Endothelial cell of umbilical vein (primary cell): ENCODE measurements at regions not wholly inside any gene's neighbourhood (a gene's known extent, or its start where the extent isn't known, plus 50 kb on each side); places are given as distances from the start of the nearest gene placed in this dataset.

Source experiments
- BruUV-seq: library from RNA; stranded (reverse); fragments of 400-500 nt; replicated peaks from 2 replicates; lab custom pipeline; 2021; lab: Mats Ljungman, UMichigan
- CTCF ChIA-PET: fragments of 300-600, 350-600 bp; sonication (Branson Sonifier 250); formaldehyde crosslinking; loops from one replicate; lab custom pipeline; 2021; ENCODE audit warnings: antibody characterized with exemption, inconsistent platforms; lab: Charles Lee
- POLR2A ChIA-PET: fragments of 300-600, 350-600 bp; sonication (Branson Sonifier 250); formaldehyde crosslinking; loops from one replicate; lab custom pipeline; 2021; ENCODE audit warnings: antibody characterized with exemption, inconsistent platforms; lab: Charles Lee
- DNase-seq: peaks from one replicate; pipeline ENCODE4 v3.0.0-alpha.2; 2011; ENCODE audit warnings: low read depth, low spot score
- FAIRE-seq: peaks from 2 replicates; lab custom pipeline; 2011; peaks lifted over from hg19 to GRCh38; lab: Jason Lieb, UNC
- H2AFZ ChIP-seq: 2 replicates; pipeline ENCODE4 v1.6.0; 2012; ENCODE audit warnings: low read depth, low read length, control low read depth, inconsistent platforms
- H3K27ac ChIP-seq: 2 replicates; pipeline ENCODE4 v1.5.1; 2011; ENCODE audit warnings: low read depth, mild to moderate bottlenecking, control low read depth, low read length, moderate library complexity; ENCODE audit not compliant: insufficient read depth
- H3K27me3 ChIP-seq, 2 experiments: 2 replicates each; pipeline versions ENCODE4 v1.6.0 to v1.6.1; 2011; ENCODE audit warnings: low read length in 2 of 2, mixed read lengths in 1 of 2; ENCODE audit not compliant: control insufficient read depth in 2 of 2, insufficient read depth in 2 of 2
- H3K36me3 ChIP-seq, 2 experiments: 2 replicates in 1 of 2; 3 replicates in 1 of 2; pipeline ENCODE4 v1.5.1; 2011; ENCODE audit warnings: low read length in 2 of 2, mild to moderate bottlenecking in 1 of 2, moderate library complexity in 1 of 2; ENCODE audit not compliant: control insufficient read depth in 2 of 2, insufficient read depth in 2 of 2; ENCODE audit errors: extremely low read depth in 1 of 2
- H3K4me1 ChIP-seq: 3 replicates; pipeline ENCODE4 v1.5.1; 2011; ENCODE audit warnings: mild to moderate bottlenecking, low read length; ENCODE audit not compliant: control insufficient read depth, insufficient read depth; ENCODE audit errors: extremely low read depth
- H3K4me2 ChIP-seq: 2 replicates; pipeline ENCODE4 v1.6.1; 2011; ENCODE audit warnings: low read length, control low read depth, mixed read lengths; ENCODE audit not compliant: insufficient read depth
- H3K4me3 ChIP-seq, 3 experiments: fragments of 200-600 bp in 1 of 3; sonication (generic), shearing (Covaris generic) in 1 of 3; replicated peaks in 1 of 3; 2 replicates each; pipeline ENCODE4 v1.5.1; 2011 to 2016; ENCODE audit warnings: control low read depth in 3 of 3, low read length in 3 of 3, mild to moderate bottlenecking in 2 of 3, inconsistent platforms in 1 of 3, low read depth in 1 of 3, moderate library complexity in 1 of 3; ENCODE audit not compliant: insufficient read depth in 1 of 3
- H3K79me2 ChIP-seq: 2 replicates; pipeline ENCODE4 v1.6.0; 2012; ENCODE audit warnings: low read length, inconsistent platforms; ENCODE audit not compliant: control insufficient read depth, insufficient read depth
- H3K9ac ChIP-seq: replicated peaks from 2 replicates; pipeline ENCODE3; 2011; ENCODE audit warnings: low read length, control low read depth; ENCODE audit not compliant: insufficient read depth; ENCODE audit errors: extremely low read depth
- H3K9me1 ChIP-seq: replicated peaks from 3 replicates; pipeline ENCODE4 v1.6.0; 2011; ENCODE audit warnings: mild to moderate bottlenecking, low read length; ENCODE audit not compliant: control insufficient read depth, insufficient read depth; ENCODE audit errors: extremely low read depth
- H3K9me3 ChIP-seq: replicated peaks from 2 replicates; pipeline ENCODE4 v1.5.1; 2012; ENCODE audit warnings: low read length, inconsistent platforms; ENCODE audit not compliant: control insufficient read depth, insufficient read depth
- H4K20me1 ChIP-seq: replicated peaks from 2 replicates; pipeline ENCODE3; 2011; ENCODE audit warnings: mild to moderate bottlenecking, low read length; ENCODE audit not compliant: control insufficient read depth, insufficient read depth; ENCODE audit errors: extremely low read depth
- EZH2 ChIP-seq: IDR thresholded peaks from 2 replicates; pipeline ENCODE4 v1.6.1; 2012; ENCODE audit warnings: borderline replicate concordance, low read depth, mild to moderate bottlenecking, moderate library complexity, low read length, inconsistent platforms; ENCODE audit not compliant: severe bottlenecking
- FOS ChIP-seq: IDR thresholded peaks from 2 replicates; pipeline ENCODE4 v1.6.1; 2011; ENCODE audit warnings: mild to moderate bottlenecking, low read length, moderate library complexity, borderline replicate concordance; ENCODE audit not compliant: insufficient read depth
- GATA2 ChIP-seq: IDR thresholded peaks from 2 replicates; pipeline ENCODE4 v1.7.0; 2011; ENCODE audit warnings: low read depth, mild to moderate bottlenecking, moderate library complexity, mixed read lengths, low read length; ENCODE audit not compliant: insufficient read length, insufficient read depth
- JUN ChIP-seq: IDR thresholded peaks from 2 replicates; pipeline ENCODE4 v1.6.1; 2011; ENCODE audit warnings: borderline replicate concordance, low read depth; ENCODE audit not compliant: insufficient read length, insufficient read depth
- MYC ChIP-seq: IDR thresholded peaks from one replicate; pipeline ENCODE4 v1.6.1; 2011; ENCODE audit warnings: mild to moderate bottlenecking, low read depth, low read length
- POLR2A ChIP-seq: IDR thresholded peaks from 2 replicates; pipeline ENCODE4 v1.6.1; 2012; ENCODE audit warnings: low read depth, mild to moderate bottlenecking, control low read depth, low read length
- POLR2AphosphoS5 ChIP-seq: IDR thresholded peaks from 2 replicates; pipeline ENCODE4 v1.6.1; 2012; ENCODE audit warnings: low read depth, mild to moderate bottlenecking, control low read depth, low read length, moderate library complexity; ENCODE audit not compliant: insufficient read depth
- dilution Hi-C: fragments of 300-500 bp; cut with MboI; formaldehyde crosslinking; loops from one replicate; pipeline ENCODE4 v1.15.0; 2019; ENCODE audit warnings: low sequenced_read_pairs; ENCODE audit not compliant: extremely low pct_ligation_motif_present
- intact Hi-C: fragments of 100-400 bp; cut with micrococcal nuclease; formaldehyde crosslinking; loops from one replicate; pipeline ENCODE4 v1.10.0; 2022
- TF ChIP-seq, protein P1 (sequence below), 2 donors: IDR thresholded peaks; 1 replicate in 1 of 2; 2 replicates in 1 of 2; pipeline ENCODE4 v1.5.1; 2011; ENCODE audit warnings: low read length in 2 of 2, mild to moderate bottlenecking in 2 of 2, moderate library complexity in 2 of 2, control low read depth in 1 of 2, inconsistent platforms in 1 of 2, low read depth in 1 of 2; ENCODE audit not compliant: insufficient read depth in 1 of 2; ENCODE audit errors: extremely low read depth in 1 of 2
- TF ChIP-seq, protein P2 (sequence below): IDR thresholded peaks from 2 replicates; pipeline ENCODE4 v1.6.1; 2011; ENCODE audit not compliant: insufficient read depth, insufficient read length

DNA sequence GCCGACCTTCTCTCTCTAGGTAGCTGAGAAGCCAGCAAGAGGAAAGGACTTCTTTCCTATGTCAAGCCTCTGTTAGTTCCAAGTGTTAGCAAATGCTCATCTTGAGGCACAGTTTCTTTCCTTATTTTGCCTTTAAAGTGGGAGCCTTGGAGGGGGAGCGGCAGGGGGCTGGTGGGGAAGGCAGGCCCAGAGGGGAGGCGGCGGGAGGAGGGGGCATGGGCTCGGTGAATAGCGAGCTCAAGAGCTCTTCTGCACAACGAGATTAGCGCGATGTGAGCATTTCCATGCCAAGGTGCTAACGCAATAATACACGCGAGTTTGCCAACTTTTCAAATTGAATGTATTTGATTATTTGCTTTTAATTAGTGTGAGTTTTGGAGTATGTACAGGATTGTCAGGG is 372.6 kb downstream of the RPS6KC1 start:
- CTCF ChIA-PET, result interaction anchor here (0.7 to 1.3 kb wide), 3 partner anchors 9 to 699 kb away, joined by 3 to 4 read pairs (median 3); no protein-coding TSS in a partner anchor
- H3K4me2 ChIP-seq, result no peak overlapping the region
- no peaks in the 10 kb centered on the region for H3K4me1 ChIP-seq
- no peaks in the 10 kb centered on the region for H3K36me3 ChIP-seq
- H3K9me3 ChIP-seq, result no peaks in the 10 kb centered on the region
- H3K27me3 ChIP-seq, result no peaks in the 10 kb centered on the region
- BruUV-seq, result no TSS peak
- H3K9me1 ChIP-seq, result no peaks in the 10 kb centered on the region
- no peaks in the 10 kb centered on the region for H3K79me2 ChIP-seq
- H3K4me3 ChIP-seq, result no peak overlapping the region
- TF ChIP-seq POLR2AphosphoS5, result no peak
- no peak for TF ChIP-seq POLR2A
- TF ChIP-seq JUN, result no peak
- TF ChIP-seq MYC, result no peak
- TF ChIP-seq, protein P1, sequence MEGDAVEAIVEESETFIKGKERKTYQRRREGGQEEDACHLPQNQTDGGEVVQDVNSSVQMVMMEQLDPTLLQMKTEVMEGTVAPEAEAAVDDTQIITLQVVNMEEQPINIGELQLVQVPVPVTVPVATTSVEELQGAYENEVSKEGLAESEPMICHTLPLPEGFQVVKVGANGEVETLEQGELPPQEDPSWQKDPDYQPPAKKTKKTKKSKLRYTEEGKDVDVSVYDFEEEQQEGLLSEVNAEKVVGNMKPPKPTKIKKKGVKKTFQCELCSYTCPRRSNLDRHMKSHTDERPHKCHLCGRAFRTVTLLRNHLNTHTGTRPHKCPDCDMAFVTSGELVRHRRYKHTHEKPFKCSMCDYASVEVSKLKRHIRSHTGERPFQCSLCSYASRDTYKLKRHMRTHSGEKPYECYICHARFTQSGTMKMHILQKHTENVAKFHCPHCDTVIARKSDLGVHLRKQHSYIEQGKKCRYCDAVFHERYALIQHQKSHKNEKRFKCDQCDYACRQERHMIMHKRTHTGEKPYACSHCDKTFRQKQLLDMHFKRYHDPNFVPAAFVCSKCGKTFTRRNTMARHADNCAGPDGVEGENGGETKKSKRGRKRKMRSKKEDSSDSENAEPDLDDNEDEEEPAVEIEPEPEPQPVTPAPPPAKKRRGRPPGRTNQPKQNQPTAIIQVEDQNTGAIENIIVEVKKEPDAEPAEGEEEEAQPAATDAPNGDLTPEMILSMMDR (IDR thresholded peaks at IDR 0.05; ENCODE audit: extremely low read depth in 1 of 2, insufficient read depth in 1 of 2, low read depth in 1 of 2, low read length in 2 of 2), result no peak
- TF ChIP-seq, protein P2, sequence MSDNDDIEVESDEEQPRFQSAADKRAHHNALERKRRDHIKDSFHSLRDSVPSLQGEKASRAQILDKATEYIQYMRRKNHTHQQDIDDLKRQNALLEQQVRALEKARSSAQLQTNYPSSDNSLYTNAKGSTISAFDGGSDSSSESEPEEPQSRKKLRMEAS, result no peak
- TF ChIP-seq EZH2, result no peak
- TF ChIP-seq FOS, result no peak
- no peak for TF ChIP-seq GATA2
- POLR2A ChIA-PET, result no interaction called here
- DNase-seq (no peak), FAIRE-seq (no peak)
- no peaks in the 10 kb centered on the region for H4K20me1 ChIP-seq
- H3K27ac ChIP-seq, result no peak overlapping the region
- no peak overlapping the region for H3K9ac ChIP-seq
- dilution Hi-C loops (no loop called here), intact Hi-C loops (no loop called here)
- H2AFZ ChIP-seq, result no peak overlapping the region
